ENCODE measurements at regions not wholly inside any gene's neighbourhood (a gene's known extent, or its start where the extent isn't known, plus 50 kb on each side); places are given as distances from the start of the nearest gene placed in this dataset.

GRCh38 chr15:98421419-98422129 is 226.8 kb upstream of the IGF1R start:
- Histone ChIP-seq H3K27ac (ENCODE audit: low read depth in 1 of 2, low read length in 2 of 2) (no peak overlapping the region), H3K4me1 (ENCODE audit: control insufficient read depth in 1 of 2, insufficient read depth in 2 of 2, low read length in 2 of 2) (no peaks in the 10 kb centered on the region), H3K9me3 (ENCODE audit: control insufficient read depth, low read length) (no peaks in the 10 kb centered on the region), H3K4me3 (ENCODE audit: low read length in 2 of 2) (no peak overlapping the region), H3K27me3 (ENCODE audit: control insufficient read depth in 1 of 2, insufficient read depth in 2 of 2, low read length in 1 of 2) (peaks cover 0 to 2% of the 10 kb centered on the region in 2 donors), H3K36me3 (ENCODE audit: control insufficient read depth in 1 of 2, insufficient read depth in 2 of 2, low read length in 1 of 2) (no peaks in the 10 kb centered on the region)
- DNase-seq = peak; percentile 78 to 94
- intact Hi-C loops (cut with DNase I) = loop anchor here (1.0 to 10.0 kb wide), 5 partner anchors 110 to 517 kb away; partner anchors contain the start of gene ARRDC4 (in 1 of the 2)
- peak; percentile 92 for ATAC-seq (ENCODE audit: low FRiP score)
- 2% methylated on average over 62 of the region's 62 CpGs for WGBS, 2 donors

GRCh38 chr15:98422130-98422478 is 226.2 kb upstream of the IGF1R start:
- 12 to 13% methylated on average over 13 of the region's 13 CpGs for WGBS, 2 donors
- Histone ChIP-seq H3K4me3 (ENCODE audit: low read length in 2 of 2) (no peak overlapping the region), H3K36me3 (ENCODE audit: control insufficient read depth in 1 of 2, insufficient read depth in 2 of 2, low read length in 1 of 2) (no peaks in the 10 kb centered on the region), H3K27ac (ENCODE audit: low read depth in 1 of 2, low read length in 2 of 2) (no peak overlapping the region), H3K27me3 (ENCODE audit: control insufficient read depth in 1 of 2, insufficient read depth in 2 of 2, low read length in 1 of 2) (peaks cover 0 to 2% of the 10 kb centered on the region in 2 donors), H3K9me3 (ENCODE audit: control insufficient read depth, low read length) (no peaks in the 10 kb centered on the region), H3K4me1 (ENCODE audit: control insufficient read depth in 1 of 2, insufficient read depth in 2 of 2, low read length in 2 of 2) (no peaks in the 10 kb centered on the region)
- no peak for ATAC-seq (ENCODE audit: low FRiP score)
- intact Hi-C loops (cut with DNase I) = loop anchor here (5.0 to 10.0 kb wide), 3 partner anchors 335 to 517 kb away; partner anchors contain the start of gene ARRDC4 (in 1 of the 2)
- DNase-seq = no peak

- H3K4me3 ChIP-seq (ENCODE audit: low read length in 2 of 2) = no peak overlapping the region
- H3K27me3 ChIP-seq (ENCODE audit: control insufficient read depth in 1 of 2, insufficient read depth in 2 of 2, low read length in 1 of 2) = peaks cover 0 to 2% of the 10 kb centered on the region in 2 donors
- intact Hi-C loops (cut with DNase I) = loop anchor here in 1 of 2 donors (10.0 kb wide), 2 partner anchors 460 to 520 kb away; partner anchors contain the start of gene ARRDC4
- 77 to 81% methylated on average over 11 of the region's 11 CpGs for WGBS, 2 donors
- no peaks in the 10 kb centered on the region for H3K36me3 ChIP-seq (ENCODE audit: control insufficient read depth in 1 of 2, insufficient read depth in 2 of 2, low read length in 1 of 2)
- ATAC-seq (ENCODE audit: low FRiP score) (no peak), DNase-seq (no peak)
- no peaks in the 10 kb centered on the region for H3K4me1 ChIP-seq (ENCODE audit: control insufficient read depth in 1 of 2, insufficient read depth in 2 of 2, low read length in 2 of 2)
- no peaks in the 10 kb centered on the region for H3K9me3 ChIP-seq (ENCODE audit: control insufficient read depth, low read length)
- no peak overlapping the region for H3K27ac ChIP-seq (ENCODE audit: low read depth in 1 of 2, low read length in 2 of 2)
Measured at GRCh38 chr15:98425173-98425572, 223.2 kb upstream of the IGF1R start.

- H3K27ac ChIP-seq (ENCODE audit: low read depth in 1 of 2, low read length in 2 of 2) = no peak overlapping the region
- intact Hi-C loops (cut with DNase I) = loop anchor here in 1 of 2 donors (10.0 kb wide), 2 partner anchors 463 to 523 kb away; partner anchors contain the start of gene ARRDC4
- WGBS, 2 donors = 19 to 21% methylated on average over 8 of the region's 8 CpGs
- H3K27me3 ChIP-seq (ENCODE audit: control insufficient read depth in 1 of 2, insufficient read depth in 2 of 2, low read length in 1 of 2) = peaks cover 0 to 2% of the 10 kb centered on the region in 2 donors
- ATAC-seq (ENCODE audit: low FRiP score) (no peak), DNase-seq (no peak)
- no peaks in the 10 kb centered on the region for H3K9me3 ChIP-seq (ENCODE audit: control insufficient read depth, low read length)
- no peaks in the 10 kb centered on the region for H3K4me1 ChIP-seq (ENCODE audit: control insufficient read depth in 1 of 2, insufficient read depth in 2 of 2, low read length in 2 of 2)
- no peak overlapping the region for H3K4me3 ChIP-seq (ENCODE audit: low read length in 2 of 2)
- no peaks in the 10 kb centered on the region for H3K36me3 ChIP-seq (ENCODE audit: control insufficient read depth in 1 of 2, insufficient read depth in 2 of 2, low read length in 1 of 2)
Measured at GRCh38 chr15:98427321-98427720, 221.0 kb upstream of the IGF1R start.

GRCh38 chr15:98428253-98428989 is 219.9 kb upstream of the IGF1R start:
- no peaks in the 10 kb centered on the region for H3K36me3 ChIP-seq (ENCODE audit: control insufficient read depth in 1 of 2, insufficient read depth in 2 of 2, low read length in 1 of 2)
- H3K27ac ChIP-seq (ENCODE audit: low read depth in 1 of 2, low read length in 2 of 2) = peak overlapping the region in 1 of 2 donors; percentile 82
- H3K4me1 ChIP-seq (ENCODE audit: control insufficient read depth in 1 of 2, insufficient read depth in 2 of 2, low read length in 2 of 2) = no peaks in the 10 kb centered on the region
- no peaks in the 10 kb centered on the region for H3K9me3 ChIP-seq (ENCODE audit: control insufficient read depth, low read length)
- H3K4me3 ChIP-seq (ENCODE audit: low read length in 2 of 2) = peak overlapping the region in 1 of 2 donors; percentile 36
- DNase-seq (peak; percentile 76 to 93), ATAC-seq (ENCODE audit: low FRiP score) (peak; percentile 93)
- intact Hi-C loops (cut with DNase I) = loop anchor here in 1 of 2 donors (10.0 kb wide), 2 partner anchors 464 to 524 kb away; partner anchors contain the start of gene ARRDC4
- no peaks in the 10 kb centered on the region for H3K27me3 ChIP-seq (ENCODE audit: control insufficient read depth in 1 of 2, insufficient read depth in 2 of 2, low read length in 1 of 2)
- WGBS, 2 donors = 1% methylated on average over 49 of the region's 49 CpGs

GRCh38 chr15:98431171-98431570 is 217.2 kb upstream of the IGF1R start:
- ATAC-seq (ENCODE audit: low FRiP score) (no peak), DNase-seq (no peak)
- H3K4me3 ChIP-seq (ENCODE audit: low read length in 2 of 2) = no peak overlapping the region
- no peaks in the 10 kb centered on the region for H3K27me3 ChIP-seq (ENCODE audit: control insufficient read depth in 1 of 2, insufficient read depth in 2 of 2, low read length in 1 of 2)
- intact Hi-C loops (cut with DNase I) = no loop called here
- H3K27ac ChIP-seq (ENCODE audit: low read depth in 1 of 2, low read length in 2 of 2) = no peak overlapping the region
- 96% methylated on average over 9 of the region's 9 CpGs for WGBS, 2 donors
- H3K4me1 ChIP-seq (ENCODE audit: control insufficient read depth in 1 of 2, insufficient read depth in 2 of 2, low read length in 2 of 2) = no peaks in the 10 kb centered on the region
- H3K36me3 ChIP-seq (ENCODE audit: control insufficient read depth in 1 of 2, insufficient read depth in 2 of 2, low read length in 1 of 2) = no peaks in the 10 kb centered on the region
- H3K9me3 ChIP-seq (ENCODE audit: control insufficient read depth, low read length) = no peaks in the 10 kb centered on the region

GRCh38 chr15:98433346-98433745 is 215.0 kb upstream of the IGF1R start:
- Histone ChIP-seq H3K27me3 (ENCODE audit: control insufficient read depth in 1 of 2, insufficient read depth in 2 of 2, low read length in 1 of 2) (no peaks in the 10 kb centered on the region), H3K27ac (ENCODE audit: low read depth in 1 of 2, low read length in 2 of 2) (no peak overlapping the region), H3K4me3 (ENCODE audit: low read length in 2 of 2) (no peak overlapping the region), H3K4me1 (ENCODE audit: control insufficient read depth in 1 of 2, insufficient read depth in 2 of 2, low read length in 2 of 2) (no peaks in the 10 kb centered on the region), H3K36me3 (ENCODE audit: control insufficient read depth in 1 of 2, insufficient read depth in 2 of 2, low read length in 1 of 2) (no peaks in the 10 kb centered on the region), H3K9me3 (ENCODE audit: control insufficient read depth, low read length) (no peaks in the 10 kb centered on the region)
- intact Hi-C loops (cut with DNase I) = no loop called here
- WGBS, 2 donors = 19 to 26% methylated on average over 6 of the region's 6 CpGs
- ATAC-seq (ENCODE audit: low FRiP score) = no peak
- DNase-seq = no peak

GRCh38 chr15:98433856-98434255 is 214.5 kb upstream of the IGF1R start:
- DNase-seq (no peak), ATAC-seq (ENCODE audit: low FRiP score) (no peak)
- Histone ChIP-seq H3K36me3 (ENCODE audit: control insufficient read depth in 1 of 2, insufficient read depth in 2 of 2, low read length in 1 of 2) (no peaks in the 10 kb centered on the region), H3K27ac (ENCODE audit: low read depth in 1 of 2, low read length in 2 of 2) (no peak overlapping the region), H3K4me3 (ENCODE audit: low read length in 2 of 2) (no peak overlapping the region), H3K9me3 (ENCODE audit: control insufficient read depth, low read length) (no peaks in the 10 kb centered on the region), H3K4me1 (ENCODE audit: control insufficient read depth in 1 of 2, insufficient read depth in 2 of 2, low read length in 2 of 2) (no peaks in the 10 kb centered on the region), H3K27me3 (ENCODE audit: control insufficient read depth in 1 of 2, insufficient read depth in 2 of 2, low read length in 1 of 2) (no peaks in the 10 kb centered on the region)
- WGBS, 2 donors = 66 to 69% methylated on average over 10 of the region's 10 CpGs
- intact Hi-C loops (cut with DNase I) = no loop called here

Measured in aorta (tissue), 5 donors.